Right lung (tissue), 2 donors: ENCODE measurements at regions not wholly inside any gene's neighbourhood (a gene's known extent, or its start where the extent isn't known, plus 50 kb on each side); places are given as distances from the start of the nearest gene placed in this dataset.

ENCODE experiments used
- DNase-seq, 2 donors: peaks; one replicate each; pipeline ENCODE4 v3.0.0-alpha.2; 2013

- no peak for DNase-seq
Measured at GRCh38 chr14:85421186-85421877, 108.6 kb upstream of the FLRT2 start.

GRCh38 chr14:85423889-85424288 is 106.1 kb upstream of the FLRT2 start:
- DNase-seq, result no peak

- no peak for DNase-seq
Measured at GRCh38 chr14:85425507-85425906, 104.4 kb upstream of the FLRT2 start.

- no peak for DNase-seq
Measured at GRCh38 chr14:85426068-85426935, 103.6 kb upstream of the FLRT2 start.

- no peak for DNase-seq
Measured at GRCh38 chr14:85428926-85429325, 101.0 kb upstream of the FLRT2 start.

- DNase-seq, result no peak
Measured at GRCh38 chr14:85437148-85437547, 92.8 kb upstream of the FLRT2 start.

- no peak for DNase-seq
Measured at GRCh38 chr14:85438001-85438400, 91.9 kb upstream of the FLRT2 start.

GRCh38 chr14:85438481-85438942 is 91.4 kb upstream of the FLRT2 start:
- DNase-seq, result no peak

GRCh38 chr14:85439696-85440328 is 90.1 kb upstream of the FLRT2 start:
- no peak for DNase-seq

GRCh38 chr14:85441909-85442643 is 87.9 kb upstream of the FLRT2 start:
- no peak for DNase-seq

- no peak for DNase-seq
Measured at GRCh38 chr14:85442996-85443395, 86.9 kb upstream of the FLRT2 start.

- no peak for DNase-seq
Measured at GRCh38 chr14:85444635-85445034, 85.3 kb upstream of the FLRT2 start.

- DNase-seq, result no peak
Measured at GRCh38 chr14:85445151-85445795, 84.7 kb upstream of the FLRT2 start.

GRCh38 chr14:85447883-85448282 is 82.1 kb upstream of the FLRT2 start:
- no peak for DNase-seq

GRCh38 chr14:85451421-85451820 is 78.5 kb upstream of the FLRT2 start:
- no peak for DNase-seq

- no peak for DNase-seq
Measured at GRCh38 chr14:85453401-85454225, 76.3 kb upstream of the FLRT2 start.

- no peak for DNase-seq
Measured at GRCh38 chr14:85454226-85454813, 75.6 kb upstream of the FLRT2 start.

GRCh38 chr14:85459361-85460000 is 70.5 kb upstream of the FLRT2 start:
- DNase-seq, result no peak

- no peak for DNase-seq
Measured at GRCh38 chr14:85461432-85462133, 68.4 kb upstream of the FLRT2 start.
